ENCODE measurements at regions not wholly inside any gene's neighbourhood (a gene's known extent, or its start where the extent isn't known, plus 50 kb on each side); places are given as distances from the start of the nearest gene placed in this dataset.
"Not testable (repeated sequence)": the region's sequence is repeated elsewhere in the genome, so short reads cannot be mapped to it uniquely, and the experiment has no call there.

DNA sequence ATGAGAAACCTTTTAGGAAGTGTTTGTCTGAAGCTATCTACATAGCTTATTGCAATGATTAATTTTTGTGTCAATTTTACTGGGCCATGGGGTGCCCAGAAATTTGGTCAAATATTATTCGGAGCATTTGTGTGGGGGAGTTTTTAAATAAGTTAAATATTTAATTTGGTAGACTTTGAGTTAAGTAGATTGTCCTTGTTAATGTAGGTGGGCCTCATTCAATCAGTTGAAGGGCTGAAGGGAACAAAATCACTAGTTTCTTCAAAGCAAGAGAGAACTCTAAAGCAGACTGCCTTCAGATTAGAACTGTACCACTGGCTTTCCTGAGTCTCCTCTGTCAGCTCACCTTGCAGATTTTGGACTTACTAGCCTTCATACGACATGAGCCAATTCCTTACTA is 1008.6 kb upstream of the ADAMTS5 start:
- no peak for DNase-seq (ENCODE audit: low spot score in 2 of 2)
- Mint-ChIP-seq H3K9me3 (peaks cover 3% of the 10 kb centered on the region), H3K36me3 (no peaks in the 10 kb centered on the region), H3K4me1 (no peaks in the 10 kb centered on the region), H3K27me3 (no peaks in the 10 kb centered on the region), H3K27ac (no peak overlapping the region), H3K4me3 (no peak overlapping the region)
- ATAC-seq (ENCODE audit: low read depth), result no peak

GRCh38 chr21:27974152-27974551 is 1007.3 kb upstream of the ADAMTS5 start:
- H3K36me3 Mint-ChIP-seq; ATAC-seq (ENCODE audit: low read depth); H3K27ac Mint-ChIP-seq; H3K27me3 Mint-ChIP-seq; H3K4me3 Mint-ChIP-seq; H3K9me3 Mint-ChIP-seq; DNase-seq (ENCODE audit: low spot score in 2 of 2); H3K4me1 Mint-ChIP-seq: not testable (repeated sequence)

DNA sequence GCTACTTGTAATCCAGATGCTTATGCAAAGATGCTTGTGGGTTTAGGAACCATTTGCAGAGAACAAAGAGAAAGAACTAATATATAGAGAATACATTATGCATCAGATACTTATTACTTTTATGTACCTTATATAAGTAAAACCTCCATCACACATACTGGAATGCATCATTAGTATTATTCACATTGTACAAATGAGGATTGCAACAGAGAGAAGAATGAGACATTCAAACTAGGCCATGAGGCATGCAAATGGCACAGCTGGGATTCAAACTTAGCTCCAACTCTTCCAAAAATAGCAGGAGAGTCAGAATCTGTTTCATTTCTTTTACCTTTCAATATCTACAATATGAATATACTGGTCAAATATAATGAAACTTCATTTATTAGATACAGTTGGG is 1001.4 kb upstream of the ADAMTS5 start:
- ATAC-seq (ENCODE audit: low read depth); H3K4me3 Mint-ChIP-seq; H3K27me3 Mint-ChIP-seq; DNase-seq (ENCODE audit: low spot score in 2 of 2); H3K36me3 Mint-ChIP-seq; H3K9me3 Mint-ChIP-seq; H3K27ac Mint-ChIP-seq; H3K4me1 Mint-ChIP-seq: not testable (repeated sequence)

- Mint-ChIP-seq H3K36me3 (no peaks in the 10 kb centered on the region), H3K4me3 (no peak overlapping the region), H3K4me1 (no peaks in the 10 kb centered on the region), H3K9me3 (no peaks in the 10 kb centered on the region), H3K27ac (no peak overlapping the region), H3K27me3 (no peaks in the 10 kb centered on the region)
- no peak for ATAC-seq (ENCODE audit: low read depth)
- no peak for DNase-seq (ENCODE audit: low spot score in 2 of 2)
Observed at GRCh38 chr21:27954543-27955165, 987.8 kb upstream of the ADAMTS5 start.

- DNase-seq (ENCODE audit: low spot score in 2 of 2) (no peak), ATAC-seq (ENCODE audit: low read depth) (no peak)
- Mint-ChIP-seq H3K9me3 (no peaks in the 10 kb centered on the region), H3K36me3 (no peaks in the 10 kb centered on the region), H3K27ac (no peak overlapping the region), H3K4me1 (no peaks in the 10 kb centered on the region), H3K27me3 (no peaks in the 10 kb centered on the region), H3K4me3 (no peak overlapping the region)
Observed at GRCh38 chr21:27953340-27954045, 986.6 kb upstream of the ADAMTS5 start.

GRCh38 chr21:27949093-27949492 is 982.2 kb upstream of the ADAMTS5 start:
- H3K9me3 Mint-ChIP-seq; ATAC-seq (ENCODE audit: low read depth): not testable (repeated sequence)

GRCh38 chr21:27930108-27930767 is 963.4 kb upstream of the ADAMTS5 start:
- not testable (repeated sequence) for H3K27ac Mint-ChIP-seq

More at GRCh38 chr21:27949093-27949492, 982.2 kb upstream of the ADAMTS5 start:
- DNase-seq (ENCODE audit: low spot score in 2 of 2); H3K27ac Mint-ChIP-seq; H3K27me3 Mint-ChIP-seq; H3K4me3 Mint-ChIP-seq; H3K36me3 Mint-ChIP-seq; H3K4me1 Mint-ChIP-seq: not testable (repeated sequence)

GRCh38 chr21:27929179-27929578 is 962.3 kb upstream of the ADAMTS5 start:
- H3K36me3 Mint-ChIP-seq; H3K9me3 Mint-ChIP-seq; H3K4me1 Mint-ChIP-seq; H3K27me3 Mint-ChIP-seq; H3K4me3 Mint-ChIP-seq; ATAC-seq (ENCODE audit: low read depth); DNase-seq (ENCODE audit: low spot score in 2 of 2); H3K27ac Mint-ChIP-seq: not testable (repeated sequence)

More at GRCh38 chr21:27930108-27930767, 963.4 kb upstream of the ADAMTS5 start:
- H3K4me3 Mint-ChIP-seq; ATAC-seq (ENCODE audit: low read depth); H3K27me3 Mint-ChIP-seq; DNase-seq (ENCODE audit: low spot score in 2 of 2); H3K36me3 Mint-ChIP-seq; H3K4me1 Mint-ChIP-seq; H3K9me3 Mint-ChIP-seq: not testable (repeated sequence)

DNA sequence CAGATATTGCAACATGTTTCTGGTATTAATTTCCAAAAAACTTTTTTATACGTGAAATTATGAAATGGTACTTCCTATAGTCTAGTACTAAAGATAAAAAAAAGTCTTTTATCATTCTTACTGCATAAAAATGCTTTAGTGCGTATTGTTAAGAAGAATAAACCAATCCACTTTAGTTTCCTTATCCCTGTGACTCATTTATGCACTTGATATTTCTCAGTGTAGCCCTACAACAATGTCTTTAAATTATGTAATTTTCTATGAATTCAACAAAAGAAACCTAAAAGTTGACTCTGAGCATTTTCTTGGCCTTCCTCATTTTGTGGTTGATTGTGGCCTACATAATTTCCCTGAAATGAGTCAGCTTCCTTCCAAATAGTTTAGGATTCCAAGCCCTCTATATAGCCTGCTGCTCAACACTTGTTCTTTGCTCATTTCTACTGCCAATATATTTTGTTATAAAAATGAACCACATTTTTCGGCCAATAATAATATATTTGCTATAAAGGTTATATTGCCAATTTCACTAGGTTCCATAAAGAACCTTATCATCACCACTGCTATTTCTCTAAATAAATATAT is 961.7 kb upstream of the ADAMTS5 start:
- H3K4me1 Mint-ChIP-seq; H3K27me3 Mint-ChIP-seq; DNase-seq (ENCODE audit: low spot score in 2 of 2); ATAC-seq (ENCODE audit: low read depth); H3K27ac Mint-ChIP-seq; H3K4me3 Mint-ChIP-seq; H3K36me3 Mint-ChIP-seq; H3K9me3 Mint-ChIP-seq: not testable (repeated sequence)

DNA sequence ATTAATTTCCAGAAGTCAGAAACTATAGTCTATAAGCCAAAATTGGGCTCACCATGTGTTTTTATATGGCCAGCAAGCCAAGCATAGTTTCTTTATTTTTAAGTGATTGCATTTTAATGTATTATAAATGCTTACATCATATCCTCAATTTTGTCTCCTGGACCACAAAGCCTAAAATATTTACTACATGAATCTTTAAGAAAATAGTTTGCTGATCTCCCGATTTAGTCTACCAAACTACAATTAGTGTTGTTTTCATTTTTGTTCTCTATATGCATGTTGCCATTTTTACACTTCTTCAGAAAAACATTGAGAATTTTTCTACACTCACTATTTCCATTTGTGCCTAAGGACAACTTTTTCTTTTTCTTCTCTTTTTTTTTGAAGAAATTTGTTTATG is 954.5 kb upstream of the ADAMTS5 start:
- not testable (repeated sequence) for H3K27ac Mint-ChIP-seq; H3K9me3 Mint-ChIP-seq; H3K36me3 Mint-ChIP-seq; H3K27me3 Mint-ChIP-seq; ATAC-seq (ENCODE audit: low read depth); DNase-seq (ENCODE audit: low spot score in 2 of 2); H3K4me3 Mint-ChIP-seq; H3K4me1 Mint-ChIP-seq

DNA sequence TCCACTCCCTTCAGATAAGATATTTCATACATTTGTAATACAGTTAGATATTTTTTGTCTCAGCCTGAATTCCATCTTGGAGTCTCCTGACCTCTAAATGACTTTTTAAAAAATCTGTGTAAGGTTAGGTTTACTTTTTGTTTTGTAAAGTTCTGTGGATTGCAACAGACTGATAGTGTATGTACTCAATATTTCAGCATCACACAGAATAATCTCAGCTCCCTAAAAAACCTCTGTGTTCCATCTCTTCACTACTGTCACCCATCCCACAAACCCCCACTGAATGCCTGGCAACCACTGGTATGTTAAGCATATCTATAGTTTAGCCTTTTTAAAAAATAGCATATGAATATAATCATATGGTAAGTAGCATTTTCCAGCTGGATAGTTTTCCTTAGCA is 951.1 kb upstream of the ADAMTS5 start:
- not testable (repeated sequence) for H3K4me1 Mint-ChIP-seq; H3K9me3 Mint-ChIP-seq; ATAC-seq (ENCODE audit: low read depth); H3K27me3 Mint-ChIP-seq; H3K36me3 Mint-ChIP-seq; H3K27ac Mint-ChIP-seq; DNase-seq (ENCODE audit: low spot score in 2 of 2); H3K4me3 Mint-ChIP-seq

- not testable (repeated sequence) for H3K4me1 Mint-ChIP-seq
Observed at GRCh38 chr21:27916326-27916725, 949.4 kb upstream of the ADAMTS5 start.

DNA sequence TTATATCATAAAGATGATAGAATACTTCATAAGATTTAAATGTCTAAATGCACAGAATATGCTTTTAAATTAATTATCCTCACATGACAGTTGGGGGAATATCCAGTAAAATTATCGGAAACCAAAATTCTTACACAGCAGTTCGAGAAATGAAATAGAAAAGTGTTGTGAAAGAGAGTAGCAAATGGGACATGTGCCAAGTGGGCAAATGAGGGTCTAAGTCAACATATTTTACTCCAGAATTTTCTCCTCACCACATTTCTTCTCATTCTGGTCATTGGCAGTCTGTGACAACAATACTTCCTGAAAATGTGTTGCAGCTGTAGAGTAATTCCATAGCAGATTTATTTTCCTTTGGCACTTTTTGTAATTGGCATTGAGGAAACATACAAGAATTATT is 945.2 kb upstream of the ADAMTS5 start:
- H3K4me1 Mint-ChIP-seq; H3K36me3 Mint-ChIP-seq; ATAC-seq (ENCODE audit: low read depth); H3K27me3 Mint-ChIP-seq; H3K4me3 Mint-ChIP-seq; H3K9me3 Mint-ChIP-seq; DNase-seq (ENCODE audit: low spot score in 2 of 2); H3K27ac Mint-ChIP-seq: not testable (repeated sequence)

More at GRCh38 chr21:27916326-27916725, 949.4 kb upstream of the ADAMTS5 start:
- not testable (repeated sequence) for H3K27me3 Mint-ChIP-seq; H3K27ac Mint-ChIP-seq; H3K4me3 Mint-ChIP-seq; H3K36me3 Mint-ChIP-seq; H3K9me3 Mint-ChIP-seq; DNase-seq (ENCODE audit: low spot score in 2 of 2); ATAC-seq (ENCODE audit: low read depth)

GRCh38 chr21:27909487-27909886 is 942.6 kb upstream of the ADAMTS5 start:
- not testable (repeated sequence) for ATAC-seq (ENCODE audit: low read depth); H3K4me3 Mint-ChIP-seq; DNase-seq (ENCODE audit: low spot score in 2 of 2); H3K27ac Mint-ChIP-seq; H3K36me3 Mint-ChIP-seq; H3K4me1 Mint-ChIP-seq; H3K27me3 Mint-ChIP-seq; H3K9me3 Mint-ChIP-seq
